KMS-11 (cell line): ENCODE measurements at regions not wholly inside any gene's neighbourhood (a gene's known extent, or its start where the extent isn't known, plus 50 kb on each side); places are given as distances from the start of the nearest gene placed in this dataset.

Experiments used
- H2AFZ ChIP-seq: fragments of 200-600 bp; sonication (generic); 2 replicates; pipeline ENCODE4 v1.6.1; 2016; ENCODE audit warnings: antibody characterized with exemption, mixed run types, low read depth
- H3K27ac ChIP-seq: fragments of 200-600 bp; sonication (generic); 2 replicates; pipeline ENCODE4 v1.6.1; 2016; ENCODE audit warnings: mild to moderate bottlenecking, mixed run types
- H3K27me3 ChIP-seq: fragments of 200-600 bp; sonication (generic); 2 replicates; pipeline ENCODE4 v1.6.1; 2017; ENCODE audit warnings: mild to moderate bottlenecking, low read depth, mixed run types, moderate library complexity; ENCODE audit not compliant: insufficient read depth
- H3K36me3 ChIP-seq: fragments of 200-600 bp; sonication (generic); 2 replicates; pipeline ENCODE4 v1.6.1; 2017; ENCODE audit warnings: mild to moderate bottlenecking, mixed run types; ENCODE audit not compliant: insufficient read depth
- H3K4me1 ChIP-seq: fragments of 200-600 bp; sonication (generic); 2 replicates; pipeline ENCODE4 v1.6.1; 2016; ENCODE audit warnings: mild to moderate bottlenecking, low read depth, mixed run types; ENCODE audit not compliant: poor library complexity, severe bottlenecking
- H3K4me2 ChIP-seq: fragments of 200-600 bp; sonication (generic); 2 replicates; pipeline ENCODE4 v1.7.0; 2016; ENCODE audit warnings: mild to moderate bottlenecking, mixed run types
- H3K4me3 ChIP-seq: fragments of 200-600 bp; sonication (generic); IDR thresholded peaks from 2 replicates; pipeline ENCODE4 v1.6.1; 2017; ENCODE audit warnings: low read depth, low read length, mixed read lengths; ENCODE audit not compliant: insufficient read depth
- H3K79me2 ChIP-seq: fragments of 200-600 bp; sonication (generic); 2 replicates; pipeline ENCODE4 v1.6.1; 2016; ENCODE audit warnings: low read depth, mixed run types; ENCODE audit not compliant: insufficient read depth
- H3K9ac ChIP-seq: fragments of 200-600 bp; sonication (generic); 2 replicates; pipeline ENCODE4 v1.6.1; 2016; ENCODE audit warnings: mild to moderate bottlenecking, mixed run types
- H4K20me1 ChIP-seq: fragments of 200-600 bp; sonication (generic); 2 replicates; pipeline ENCODE4 v1.6.1; 2016; ENCODE audit warnings: mild to moderate bottlenecking, mixed run types; ENCODE audit not compliant: insufficient read depth
- TF ChIP-seq, protein P1 (sequence below): fragments of 200-600 bp; sonication (generic); conservative IDR thresholded peaks from 2 replicates; pipeline ENCODE4 v1.6.1; 2017; ENCODE audit warnings: low read depth, mild to moderate bottlenecking, antibody characterized with exemption, low read length, moderate library complexity, mixed read lengths

- H3K4me2 ChIP-seq = no peak overlapping the region
- no peak overlapping the region for H3K9ac ChIP-seq
Measured at GRCh38 chr12:75656648-75657047, 145.2 kb upstream of the KRR1 start.

GRCh38 chr12:75656210-75656609 lies 144.8 kb upstream of the KRR1 start:
- H3K4me1 ChIP-seq = no peaks in the 10 kb centered on the region
- no peaks in the 10 kb centered on the region for H3K79me2 ChIP-seq
- no peak overlapping the region for H3K9ac ChIP-seq
- H3K27me3 ChIP-seq = no peaks in the 10 kb centered on the region
- H2AFZ ChIP-seq = no peak overlapping the region
- TF ChIP-seq, protein P1, sequence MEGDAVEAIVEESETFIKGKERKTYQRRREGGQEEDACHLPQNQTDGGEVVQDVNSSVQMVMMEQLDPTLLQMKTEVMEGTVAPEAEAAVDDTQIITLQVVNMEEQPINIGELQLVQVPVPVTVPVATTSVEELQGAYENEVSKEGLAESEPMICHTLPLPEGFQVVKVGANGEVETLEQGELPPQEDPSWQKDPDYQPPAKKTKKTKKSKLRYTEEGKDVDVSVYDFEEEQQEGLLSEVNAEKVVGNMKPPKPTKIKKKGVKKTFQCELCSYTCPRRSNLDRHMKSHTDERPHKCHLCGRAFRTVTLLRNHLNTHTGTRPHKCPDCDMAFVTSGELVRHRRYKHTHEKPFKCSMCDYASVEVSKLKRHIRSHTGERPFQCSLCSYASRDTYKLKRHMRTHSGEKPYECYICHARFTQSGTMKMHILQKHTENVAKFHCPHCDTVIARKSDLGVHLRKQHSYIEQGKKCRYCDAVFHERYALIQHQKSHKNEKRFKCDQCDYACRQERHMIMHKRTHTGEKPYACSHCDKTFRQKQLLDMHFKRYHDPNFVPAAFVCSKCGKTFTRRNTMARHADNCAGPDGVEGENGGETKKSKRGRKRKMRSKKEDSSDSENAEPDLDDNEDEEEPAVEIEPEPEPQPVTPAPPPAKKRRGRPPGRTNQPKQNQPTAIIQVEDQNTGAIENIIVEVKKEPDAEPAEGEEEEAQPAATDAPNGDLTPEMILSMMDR = no peak
- H4K20me1 ChIP-seq = no peaks in the 10 kb centered on the region
- no peak overlapping the region for H3K4me3 ChIP-seq
- H3K27ac ChIP-seq = no peak overlapping the region
- H3K4me2 ChIP-seq = no peak overlapping the region
- no peaks in the 10 kb centered on the region for H3K36me3 ChIP-seq

More at GRCh38 chr12:75656648-75657047, 145.2 kb upstream of the KRR1 start:
- Histone ChIP-seq H3K36me3 (no peaks in the 10 kb centered on the region), H3K79me2 (no peaks in the 10 kb centered on the region), H2AFZ (no peak overlapping the region), H3K4me3 (no peak overlapping the region), H4K20me1 (no peaks in the 10 kb centered on the region), H3K27me3 (no peaks in the 10 kb centered on the region), H3K4me1 (no peaks in the 10 kb centered on the region), H3K27ac (no peak overlapping the region)
- TF ChIP-seq, protein P1 = no peak

DNA sequence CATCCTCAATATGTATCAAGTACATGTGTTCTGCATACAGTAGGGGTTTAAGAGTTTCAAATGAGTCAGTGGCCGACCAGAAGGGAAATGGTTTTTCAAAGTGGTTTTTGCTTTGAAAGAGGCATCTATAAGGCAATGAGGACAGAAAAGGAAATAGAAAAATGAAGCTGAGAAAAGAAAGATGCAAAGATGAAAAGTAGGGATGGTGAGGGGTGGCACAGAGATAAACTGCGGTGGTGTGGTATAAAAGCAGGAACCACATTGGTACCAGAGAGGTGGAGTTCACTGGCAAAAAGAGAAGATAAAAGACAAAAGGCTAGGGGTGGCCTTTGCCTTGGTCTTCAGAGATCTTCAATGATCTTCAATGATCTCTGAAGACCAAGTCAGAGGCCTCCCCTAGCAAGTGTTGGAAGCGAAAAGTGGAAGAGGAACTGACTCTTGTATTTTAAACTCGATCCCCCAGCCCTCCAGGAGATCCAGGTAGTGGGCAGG lies 144.0 kb upstream of the KRR1 start:
- H3K4me1 ChIP-seq = no peaks in the 10 kb centered on the region
- H4K20me1 ChIP-seq = no peaks in the 10 kb centered on the region
- no peaks in the 10 kb centered on the region for H3K36me3 ChIP-seq
- TF ChIP-seq, protein P1 = no peak
- no peaks in the 10 kb centered on the region for H3K79me2 ChIP-seq
- no peak overlapping the region for H3K4me3 ChIP-seq
- H3K27me3 ChIP-seq = no peaks in the 10 kb centered on the region
- no peak overlapping the region for H2AFZ ChIP-seq
- no peak overlapping the region for H3K4me2 ChIP-seq
- no peak overlapping the region for H3K9ac ChIP-seq
- H3K27ac ChIP-seq = no peak overlapping the region

GRCh38 chr12:75651342-75651695 lies 139.9 kb upstream of the KRR1 start:
- Histone ChIP-seq H3K27ac (no peak overlapping the region), H3K79me2 (no peaks in the 10 kb centered on the region), H3K4me2 (no peak overlapping the region), H3K9ac (no peak overlapping the region), H4K20me1 (no peaks in the 10 kb centered on the region), H3K4me1 (no peaks in the 10 kb centered on the region), H2AFZ (no peak overlapping the region), H3K36me3 (no peaks in the 10 kb centered on the region), H3K4me3 (no peak overlapping the region), H3K27me3 (no peaks in the 10 kb centered on the region)
- TF ChIP-seq, protein P1 = no peak
